ENCODE measurements at regions not wholly inside any gene's neighbourhood (a gene's known extent, or its start where the extent isn't known, plus 50 kb on each side); places are given as distances from the start of the nearest gene placed in this dataset.

- H3K4me1 ChIP-seq (ENCODE audit: low read depth): no peaks in the 10 kb centered on the region
- H3K9me3 ChIP-seq: no peaks in the 10 kb centered on the region
- intact Hi-C loops (cut with DNase I, micrococcal nuclease): no loop called here
- DNase-seq (no peak), ATAC-seq (no peak)
- no peak overlapping the region for H3K4me3 ChIP-seq
- H3K36me3 ChIP-seq (ENCODE audit: low read depth): no peaks in the 10 kb centered on the region
- TF ChIP-seq CTCF (IDR thresholded peaks at IDR 0.05): no peak
Measured at GRCh38 chr2:191604154-191604553, 73.8 kb upstream of the NABP1 start.

GRCh38 chr2:191607096-191607495, 70.8 kb upstream of the NABP1 start:
- intact Hi-C loops (cut with DNase I, micrococcal nuclease): no loop called here
- no peak for ATAC-seq

GRCh38 chr2:191610756-191611155, 67.2 kb upstream of the NABP1 start:
- Histone ChIP-seq H3K36me3 (ENCODE audit: low read depth) (no peaks in the 10 kb centered on the region), H3K9me3 (no peaks in the 10 kb centered on the region), H3K4me3 (no peak overlapping the region), H3K4me1 (ENCODE audit: low read depth) (no peaks in the 10 kb centered on the region)
- ATAC-seq: no peak
- TF ChIP-seq CTCF (IDR thresholded peaks at IDR 0.05): no peak
- DNase-seq: no peak
- intact Hi-C loops (cut with DNase I, micrococcal nuclease): no loop called here

More at GRCh38 chr2:191607096-191607495, 70.8 kb upstream of the NABP1 start:
- no peaks in the 10 kb centered on the region for H3K9me3 ChIP-seq
- no peaks in the 10 kb centered on the region for H3K36me3 ChIP-seq (ENCODE audit: low read depth)
- TF ChIP-seq CTCF (IDR thresholded peaks at IDR 0.05): no peak
- no peaks in the 10 kb centered on the region for H3K4me1 ChIP-seq (ENCODE audit: low read depth)
- H3K4me3 ChIP-seq: no peak overlapping the region
- no peak for DNase-seq

GRCh38 chr2:191611614-191612013, 66.3 kb upstream of the NABP1 start:
- intact Hi-C loops (cut with DNase I, micrococcal nuclease): no loop called here
- Histone ChIP-seq H3K4me1 (ENCODE audit: low read depth) (no peaks in the 10 kb centered on the region), H3K9me3 (no peaks in the 10 kb centered on the region), H3K4me3 (no peak overlapping the region), H3K36me3 (ENCODE audit: low read depth) (no peaks in the 10 kb centered on the region)
- no peak for TF ChIP-seq CTCF (IDR thresholded peaks at IDR 0.05)
- ATAC-seq (peak; percentile 61), DNase-seq (no peak)

GRCh38 chr2:191612496-191612895, 65.4 kb upstream of the NABP1 start:
- TF ChIP-seq CTCF (IDR thresholded peaks at IDR 0.05): no peak
- Histone ChIP-seq H3K4me3 (no peak overlapping the region), H3K4me1 (ENCODE audit: low read depth) (no peaks in the 10 kb centered on the region), H3K36me3 (ENCODE audit: low read depth) (no peaks in the 10 kb centered on the region), H3K9me3 (no peaks in the 10 kb centered on the region)
- ATAC-seq (no peak), DNase-seq (no peak)
- intact Hi-C loops (cut with DNase I, micrococcal nuclease): no loop called here

GRCh38 chr2:191614759-191615158, 63.2 kb upstream of the NABP1 start:
- TF ChIP-seq CTCF (IDR thresholded peaks at IDR 0.05): no peak
- intact Hi-C loops (cut with DNase I, micrococcal nuclease): no loop called here
- no peaks in the 10 kb centered on the region for H3K9me3 ChIP-seq

More at GRCh38 chr2:191614759-191615158, 63.2 kb upstream of the NABP1 start:
- H3K36me3 ChIP-seq (ENCODE audit: low read depth): no peaks in the 10 kb centered on the region
- H3K4me1 ChIP-seq (ENCODE audit: low read depth): no peaks in the 10 kb centered on the region
- DNase-seq (no peak), ATAC-seq (no peak)
- no peak overlapping the region for H3K4me3 ChIP-seq

Measured in mucosa of descending colon (tissue), 3 donors.